Esophagus squamous epithelium (tissue), 5 donors: ENCODE measurements at regions not wholly inside any gene's neighbourhood (a gene's known extent, or its start where the extent isn't known, plus 50 kb on each side); places are given as distances from the start of the nearest gene placed in this dataset.
"Not testable (repeated sequence)": the region's sequence is repeated elsewhere in the genome, so short reads cannot be mapped to it uniquely, and the experiment has no call there.

ENCODE experiments used
- DNase-seq: peaks from one replicate; lab custom pipeline; 2025; lab: John Stamatoyannopoulos, UW
- H3K27ac ChIP-seq, 4 donors: fragments of 200-600 bp; sonication (generic); one replicate each; pipeline ENCODE4 v1.5.1; 2016 to 2019; ENCODE audit warnings: mild to moderate bottlenecking in 1 of 4
- H3K27me3 ChIP-seq, 4 donors: fragments of 200-600 bp; sonication (generic); 1 replicate in 3 of 4; 2 replicates in 1 of 4; pipeline versions ENCODE4 v1.5.1 to v1.6.0; 2017 to 2021; ENCODE audit warnings: antibody characterized with exemption in 1 of 4
- H3K36me3 ChIP-seq, 3 donors: fragments of 200-600 bp; sonication (generic); one replicate each; pipeline ENCODE4 v1.5.1; 2016 to 2019
- H3K4me1 ChIP-seq, 3 donors: fragments of 200-600 bp; sonication (generic); one replicate each; pipeline ENCODE4 v1.5.1; 2017 to 2019
- H3K4me3 ChIP-seq, 4 donors: fragments of 200-600 bp; sonication (generic); 1 replicate in 3 of 4; 2 replicates in 1 of 4; pipeline ENCODE4 v1.5.1; 2016 to 2019; ENCODE audit warnings: mild to moderate bottlenecking in 2 of 4, moderate library complexity in 1 of 4
- H3K9me3 ChIP-seq, 3 donors: fragments of 200-600 bp; sonication (generic); one replicate each; pipeline ENCODE4 v1.5.1; 2016 to 2019
- POLR2A ChIP-seq, 4 donors: fragments of 450-650 bp; IDR thresholded peaks; one replicate each; pipeline ENCODE4 v1.6.1; 2017; ENCODE audit warnings: antibody characterized with exemption in 4 of 4, mild to moderate bottlenecking in 4 of 4, moderate library complexity in 3 of 4
- WGBS, 2 donors: methylation state at CpG; one replicate each; pipeline ENCODE4 v1.1.5; 2018; 5-methylcytosine and 5-hydroxymethylcytosine counted together
- intact Hi-C: fragments of 100-400 bp; cut with DNase I; formaldehyde crosslinking; loops from one replicate; pipeline ENCODE4 v1.15.0; 2022
- TF ChIP-seq, protein P1 (sequence below), 6 experiments: fragments of 450-650 bp in 4 of 6; fragments of 200-600 bp in 2 of 6; sonication (generic) in 2 of 6; IDR thresholded peaks; one replicate each; pipeline ENCODE4 v1.5.1; 2016 to 2019; ENCODE audit warnings: antibody characterized with exemption in 6 of 6, mild to moderate bottlenecking in 4 of 6, moderate library complexity in 4 of 6
- donor health status: DM: yes; HTN: yes; CAD: no.

DNA sequence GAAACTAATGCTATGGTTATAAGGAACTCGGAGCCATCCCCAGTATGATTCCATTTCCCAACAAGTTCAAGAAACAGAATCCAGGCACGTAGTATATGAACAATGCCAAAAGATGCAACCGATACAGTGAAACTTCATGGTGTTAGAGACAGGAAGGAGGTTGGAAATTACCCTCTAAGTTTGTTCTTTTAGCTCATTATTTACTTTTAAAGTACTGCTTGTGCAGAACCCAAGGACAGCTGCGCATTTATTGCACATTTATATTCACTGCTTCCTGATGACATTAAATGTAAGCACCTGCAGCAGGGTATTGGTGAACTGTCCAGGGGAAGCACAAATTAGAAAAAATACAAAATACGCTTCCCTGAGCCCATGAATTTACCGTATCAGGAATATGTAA is 63.0 kb upstream of the CYP1B1 start:
- no peaks in the 10 kb centered on the region for H3K27me3 ChIP-seq
- no peaks in the 10 kb centered on the region for H3K9me3 ChIP-seq
- H3K27ac ChIP-seq, result no peak overlapping the region
- no peak for DNase-seq
- TF ChIP-seq POLR2A (IDR thresholded peaks at IDR 0.05), result no peak
- TF ChIP-seq, protein P1, sequence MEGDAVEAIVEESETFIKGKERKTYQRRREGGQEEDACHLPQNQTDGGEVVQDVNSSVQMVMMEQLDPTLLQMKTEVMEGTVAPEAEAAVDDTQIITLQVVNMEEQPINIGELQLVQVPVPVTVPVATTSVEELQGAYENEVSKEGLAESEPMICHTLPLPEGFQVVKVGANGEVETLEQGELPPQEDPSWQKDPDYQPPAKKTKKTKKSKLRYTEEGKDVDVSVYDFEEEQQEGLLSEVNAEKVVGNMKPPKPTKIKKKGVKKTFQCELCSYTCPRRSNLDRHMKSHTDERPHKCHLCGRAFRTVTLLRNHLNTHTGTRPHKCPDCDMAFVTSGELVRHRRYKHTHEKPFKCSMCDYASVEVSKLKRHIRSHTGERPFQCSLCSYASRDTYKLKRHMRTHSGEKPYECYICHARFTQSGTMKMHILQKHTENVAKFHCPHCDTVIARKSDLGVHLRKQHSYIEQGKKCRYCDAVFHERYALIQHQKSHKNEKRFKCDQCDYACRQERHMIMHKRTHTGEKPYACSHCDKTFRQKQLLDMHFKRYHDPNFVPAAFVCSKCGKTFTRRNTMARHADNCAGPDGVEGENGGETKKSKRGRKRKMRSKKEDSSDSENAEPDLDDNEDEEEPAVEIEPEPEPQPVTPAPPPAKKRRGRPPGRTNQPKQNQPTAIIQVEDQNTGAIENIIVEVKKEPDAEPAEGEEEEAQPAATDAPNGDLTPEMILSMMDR (IDR thresholded peaks at IDR 0.05), result no peak
- 79 to 90% methylated on average over 6 of the region's 6 CpGs for WGBS, 2 donors
- H3K36me3 ChIP-seq, result no peaks in the 10 kb centered on the region
- intact Hi-C loops, result no loop called here
- H3K4me1 ChIP-seq, result no peaks in the 10 kb centered on the region
- no peak overlapping the region for H3K4me3 ChIP-seq

DNA sequence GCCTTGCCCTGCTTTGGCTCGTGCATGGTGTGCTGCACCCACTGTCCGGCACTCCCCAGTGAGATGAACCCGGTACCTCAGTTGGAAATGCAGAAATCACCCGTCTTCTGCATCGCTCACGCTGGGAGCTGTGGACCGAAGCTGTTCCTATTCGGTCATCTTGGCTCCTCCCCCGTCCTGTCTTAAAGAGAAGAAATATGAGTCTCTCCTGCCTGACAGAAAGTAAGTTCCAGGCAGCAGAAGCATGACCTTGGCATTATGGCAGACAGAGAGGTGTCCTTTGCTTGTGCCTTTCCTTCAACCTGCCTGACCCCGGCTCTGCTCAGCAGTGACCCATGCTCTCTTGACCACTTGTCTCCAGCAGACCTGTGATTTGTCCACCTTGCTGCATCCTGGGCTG is 62.5 kb upstream of the CYP1B1 start:
- Histone ChIP-seq H3K4me1 (no peaks in the 10 kb centered on the region), H3K27ac (no peak overlapping the region), H3K27me3 (no peaks in the 10 kb centered on the region), H3K4me3 (no peak overlapping the region), H3K36me3 (no peaks in the 10 kb centered on the region), H3K9me3 (no peaks in the 10 kb centered on the region)
- DNase-seq, result no peak
- TF ChIP-seq POLR2A (IDR thresholded peaks at IDR 0.05), result no peak
- TF ChIP-seq, protein P1 (IDR thresholded peaks at IDR 0.05), result no peak
- WGBS, 2 donors, result 97 to 100% methylated on average over 2 to 10 of the region's 10 CpGs
- intact Hi-C loops, result no loop called here

DNA sequence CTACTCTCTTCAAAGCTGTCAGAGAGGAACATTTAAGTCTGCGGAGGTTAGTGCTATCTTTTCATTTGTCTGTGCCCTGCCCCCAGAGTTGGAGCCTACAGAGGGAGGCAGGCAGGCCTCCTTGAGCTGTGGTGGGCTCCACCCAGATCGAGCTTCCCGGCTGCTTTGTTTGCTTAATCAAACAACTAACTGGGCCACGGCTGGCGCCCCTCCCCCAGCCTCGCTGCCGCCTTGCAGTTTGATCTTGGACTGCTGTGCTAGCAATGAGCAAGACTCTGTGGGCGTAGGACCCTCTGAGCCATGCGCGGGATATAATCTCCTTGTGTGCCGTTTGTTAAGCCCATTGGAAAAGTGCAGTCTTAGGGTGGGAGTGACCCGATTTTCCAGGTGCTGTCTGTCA is 62.0 kb upstream of the CYP1B1 start:
- WGBS, 2 donors, result 92 to 100% methylated on average over 6 to 10 of the region's 12 CpGs
- H3K4me3 ChIP-seq, DNase-seq, H3K27ac ChIP-seq, intact Hi-C loops, H3K27me3 ChIP-seq, H3K9me3 ChIP-seq, H3K4me1 ChIP-seq, H3K36me3 ChIP-seq: not testable (repeated sequence)

DNA sequence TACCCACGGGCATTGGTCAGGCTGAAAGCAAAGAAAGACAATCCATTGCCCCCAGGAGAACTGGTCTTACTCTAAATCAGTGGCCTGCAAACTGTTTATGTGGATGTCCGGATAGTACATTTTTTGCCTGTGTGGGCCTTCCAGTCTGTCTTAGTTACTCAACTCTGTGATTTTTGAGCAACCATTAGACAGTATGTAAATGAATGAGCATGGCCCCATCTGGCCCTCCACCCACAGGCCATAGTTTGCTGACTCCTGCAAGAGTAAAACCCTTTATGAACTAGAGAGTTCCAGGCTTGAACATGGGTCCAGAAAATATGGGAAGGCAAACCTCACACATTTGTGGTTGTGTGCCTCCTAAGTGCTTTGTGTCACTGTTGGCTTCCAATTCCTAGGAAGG is 55.7 kb upstream of the CYP1B1 start:
- 94 to 95% methylated on average over 2 of the region's 2 CpGs for WGBS, 2 donors
- Histone ChIP-seq H3K27me3 (no peaks in the 10 kb centered on the region), H3K4me3 (no peak overlapping the region), H3K27ac (no peak overlapping the region), H3K36me3 (no peaks in the 10 kb centered on the region), H3K9me3 (peaks cover 0 to 12% (median 10%) of the 10 kb centered on the region in 3 donors), H3K4me1 (peaks cover 0 to 7% (median 4%) of the 10 kb centered on the region in 3 donors)
- intact Hi-C loops, result no loop called here
- DNase-seq, result no peak
- TF ChIP-seq, protein P1 (IDR thresholded peaks at IDR 0.05), result no peak
- TF ChIP-seq POLR2A (IDR thresholded peaks at IDR 0.05), result no peak

DNA sequence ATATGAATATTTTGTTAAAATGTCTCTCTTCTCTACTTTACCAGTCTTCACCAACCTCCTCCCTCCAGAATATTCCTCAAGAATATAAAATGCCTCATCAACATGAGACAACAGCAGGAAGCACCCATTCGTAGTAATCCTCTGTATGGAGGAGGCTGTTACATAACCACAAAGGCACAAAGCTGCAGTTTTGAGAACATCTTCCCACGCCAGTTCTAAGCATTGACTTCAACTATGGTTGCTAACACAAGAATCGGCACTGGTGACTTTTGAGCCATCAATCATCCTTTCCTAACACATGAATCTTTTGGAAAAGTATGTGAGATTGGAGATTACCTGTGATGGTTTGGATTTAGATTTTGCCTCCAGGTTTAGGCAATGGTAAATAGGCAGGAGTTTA is 54.9 kb upstream of the CYP1B1 start:
- H3K27ac ChIP-seq, result no peak overlapping the region

More for the DNA sequence above, 54.9 kb upstream of the CYP1B1 start:
- Histone ChIP-seq H3K27me3 (no peaks in the 10 kb centered on the region), H3K4me3 (no peak overlapping the region), H3K36me3 (no peaks in the 10 kb centered on the region), H3K4me1 (peaks cover 0 to 7% (median 4%) of the 10 kb centered on the region in 3 donors), H3K9me3 (peaks cover 0 to 12% (median 10%) of the 10 kb centered on the region in 3 donors)
- no peak for TF ChIP-seq POLR2A (IDR thresholded peaks at IDR 0.05)
- TF ChIP-seq, protein P1 (IDR thresholded peaks at IDR 0.05), result no peak
- 59 to 68% methylated on average over 3 of the region's 3 CpGs for WGBS, 2 donors
- no peak for DNase-seq
- intact Hi-C loops, result no loop called here
